ENCODE measurements at regions not wholly inside any gene's neighbourhood (a gene's known extent, or its start where the extent isn't known, plus 50 kb on each side); places are given as distances from the start of the nearest gene placed in this dataset.
A peak's percentile ranks its signal among the peaks of the same experiment; 100 is the strongest.
"Not testable (repeated sequence)": the region's sequence is repeated elsewhere in the genome, so short reads cannot be mapped to it uniquely, and the experiment has no call there.

- H3K4me1 ChIP-seq; DNase-seq; H3K9me3 ChIP-seq; H3K4me3 ChIP-seq; H3K27ac ChIP-seq; H3K27me3 ChIP-seq; intact Hi-C loops (cut with DNase I); ATAC-seq; H3K36me3 ChIP-seq: not testable (repeated sequence)
- 44% methylated on average over 17 of the region's 26 CpGs for WGBS (ENCODE audit: insufficient coverage, low coverage, low lambda C conversion rate, missing lambda C conversion rate)
- TF ChIP-seq CTCF (IDR thresholded peaks at IDR 0.05): peak; percentile 26 to 50 (median 44)
These were observed 118.0 kb upstream of the ALDH3B2 start for GRCh38 chr11:67792273-67792990.

GRCh38 chr11:67791598-67792170, 117.3 kb upstream of the ALDH3B2 start:
- H3K27me3 ChIP-seq; H3K27ac ChIP-seq; H3K36me3 ChIP-seq; DNase-seq; H3K4me3 ChIP-seq; ATAC-seq; intact Hi-C loops (cut with DNase I); H3K9me3 ChIP-seq; H3K4me1 ChIP-seq: not testable (repeated sequence)
- WGBS (ENCODE audit: insufficient coverage, low coverage, low lambda C conversion rate, missing lambda C conversion rate): 62% methylated on average over 8 of the region's 11 CpGs

GRCh38 chr11:67788341-67788695, 113.9 kb upstream of the ALDH3B2 start:
- intact Hi-C loops (cut with DNase I); H3K27ac ChIP-seq; H3K4me3 ChIP-seq; H3K4me1 ChIP-seq; H3K9me3 ChIP-seq; DNase-seq; H3K36me3 ChIP-seq; ATAC-seq; H3K27me3 ChIP-seq: not testable (repeated sequence)
- no CpG with 5 or more reads among the region's 5 CpGs for WGBS (ENCODE audit: insufficient coverage, low coverage, low lambda C conversion rate, missing lambda C conversion rate)

GRCh38 chr11:67787681-67788340, 113.4 kb upstream of the ALDH3B2 start:
- 5% methylated on average over 3 of the region's 19 CpGs for WGBS (ENCODE audit: insufficient coverage, low coverage, low lambda C conversion rate, missing lambda C conversion rate)
- intact Hi-C loops (cut with DNase I); H3K9me3 ChIP-seq; H3K36me3 ChIP-seq; DNase-seq; H3K4me3 ChIP-seq; H3K27ac ChIP-seq; H3K27me3 ChIP-seq; ATAC-seq; H3K4me1 ChIP-seq: not testable (repeated sequence)

GRCh38 chr11:67781967-67782366, 107.5 kb upstream of the ALDH3B2 start:
- H3K4me3 ChIP-seq; H3K4me1 ChIP-seq; H3K36me3 ChIP-seq; DNase-seq; H3K9me3 ChIP-seq; intact Hi-C loops (cut with DNase I); ATAC-seq; H3K27me3 ChIP-seq; H3K27ac ChIP-seq: not testable (repeated sequence)
- 72% methylated on average over 2 of the region's 2 CpGs for WGBS (ENCODE audit: insufficient coverage, low coverage, low lambda C conversion rate, missing lambda C conversion rate)

GRCh38 chr11:67781506-67781905, 107.1 kb upstream of the ALDH3B2 start:
- intact Hi-C loops (cut with DNase I): not testable (repeated sequence)

GRCh38 chr11:67780056-67780455, 105.6 kb upstream of the ALDH3B2 start:
- WGBS (ENCODE audit: insufficient coverage, low coverage, low lambda C conversion rate, missing lambda C conversion rate): 33% methylated on average over 3 of the region's 4 CpGs
- TF ChIP-seq POLR2A (IDR thresholded peaks at IDR 0.05) (no peak), CTCF (IDR thresholded peaks at IDR 0.05) (no peak)
- no peak for ATAC-seq
- DNase-seq: no peak
- Histone ChIP-seq H3K36me3 (no peaks in the 10 kb centered on the region), H3K27ac (no peak overlapping the region), H3K27me3 (no peaks in the 10 kb centered on the region), H3K4me3 (no peak overlapping the region), H3K4me1 (no peaks in the 10 kb centered on the region), H3K9me3 (no peaks in the 10 kb centered on the region)
- intact Hi-C loops (cut with DNase I): no loop called here

More at GRCh38 chr11:67781506-67781905, 107.1 kb upstream of the ALDH3B2 start:
- not testable (repeated sequence) for H3K27ac ChIP-seq, H3K4me3 ChIP-seq, H3K4me1 ChIP-seq, H3K36me3 ChIP-seq, H3K9me3 ChIP-seq, ATAC-seq, H3K27me3 ChIP-seq, DNase-seq
- WGBS (ENCODE audit: insufficient coverage, low coverage, low lambda C conversion rate, missing lambda C conversion rate): 71% methylated on average over 1 of the region's 2 CpGs

GRCh38 chr11:67779189-67779875, 104.9 kb upstream of the ALDH3B2 start:
- H3K4me3 ChIP-seq; H3K27ac ChIP-seq; H3K27me3 ChIP-seq; ATAC-seq; DNase-seq; H3K4me1 ChIP-seq; H3K36me3 ChIP-seq; H3K9me3 ChIP-seq; intact Hi-C loops (cut with DNase I): not testable (repeated sequence)
- WGBS (ENCODE audit: insufficient coverage, low coverage, low lambda C conversion rate, missing lambda C conversion rate): 38% methylated on average over 6 of the region's 7 CpGs

Measured in right lobe of liver (tissue), 6 donors.